Activated CD4-positive, alpha-beta T cell treated with anti-CD3 and anti-CD28 coated beads, Interleukin-10, Interleukin-2, amounts not matched to agents 100 ng/mL and 50 ng/mL, durations not matched to agents 16 hours and 8 hours (primary cell): ENCODE measurements at regions not wholly inside any gene's neighbourhood (a gene's known extent, or its start where the extent isn't known, plus 50 kb on each side); places are given as distances from the start of the nearest gene placed in this dataset.
"Not testable (repeated sequence)": the region's sequence is repeated elsewhere in the genome, so short reads cannot be mapped to it uniquely, and the experiment has no call there.

Source experiments
- DNase-seq: peaks from one replicate; pipeline ENCODE4 v3.0.0-alpha.2; 2020

- DNase-seq: no peak
Measured at GRCh38 chr7:42720991-42721796, 190.7 kb downstream of the C7orf25 start.

- no peak for DNase-seq
Measured at GRCh38 chr7:42720012-42720411, 191.9 kb downstream of the C7orf25 start.

GRCh38 chr7:42718466-42718865 is 193.4 kb downstream of the C7orf25 start:
- not testable (repeated sequence) for DNase-seq

- no peak for DNase-seq
Measured at GRCh38 chr7:42714356-42714755, 197.5 kb downstream of the C7orf25 start.

GRCh38 chr7:42709284-42709683 is 202.6 kb downstream of the C7orf25 start:
- DNase-seq: no peak

- DNase-seq: no peak
Measured at GRCh38 chr7:42704710-42705109, 207.2 kb downstream of the C7orf25 start.

- no peak for DNase-seq
Measured at GRCh38 chr7:42702647-42703046, 209.2 kb downstream of the C7orf25 start.

- no peak for DNase-seq
Measured at GRCh38 chr7:42700406-42701327, 211.2 kb downstream of the C7orf25 start.

- no peak for DNase-seq
Measured at GRCh38 chr7:42699380-42700178, 212.3 kb downstream of the C7orf25 start.

GRCh38 chr7:42698600-42699374 is 213.1 kb downstream of the C7orf25 start:
- DNase-seq: no peak

GRCh38 chr7:42694894-42695507 is 216.9 kb downstream of the C7orf25 start:
- no peak for DNase-seq

- no peak for DNase-seq
Measured at GRCh38 chr7:42693722-42694121, 218.1 kb downstream of the C7orf25 start.

GRCh38 chr7:42692621-42693020 is 219.2 kb downstream of the C7orf25 start:
- no peak for DNase-seq

- DNase-seq: no peak
Measured at GRCh38 chr7:42690794-42691639, 220.9 kb downstream of the C7orf25 start.

GRCh38 chr7:42689626-42690025 is 222.2 kb downstream of the C7orf25 start:
- no peak for DNase-seq

- no peak for DNase-seq
Measured at GRCh38 chr7:42688056-42688371, 223.9 kb downstream of the C7orf25 start.

- DNase-seq: no peak
Measured at GRCh38 chr7:42687211-42688055, 224.4 kb downstream of the C7orf25 start.

- DNase-seq: no peak
Measured at GRCh38 chr7:42686594-42687156, 225.2 kb downstream of the C7orf25 start.

GRCh38 chr7:42685911-42686310 is 226.0 kb downstream of the C7orf25 start:
- no peak for DNase-seq
